ENCODE measurements at regions not wholly inside any gene's neighbourhood (a gene's known extent, or its start where the extent isn't known, plus 50 kb on each side); places are given as distances from the start of the nearest gene placed in this dataset.
"Not testable (repeated sequence)": the region's sequence is repeated elsewhere in the genome, so short reads cannot be mapped to it uniquely, and the experiment has no call there.

- H3K27me3 Mint-ChIP-seq (ENCODE audit: low read depth), result no peaks in the 10 kb centered on the region
- H3K4me3 Mint-ChIP-seq, result no peak overlapping the region
- H3K9me3 Mint-ChIP-seq, result peaks cover 16% of the 10 kb centered on the region
- no peaks in the 10 kb centered on the region for H3K36me3 Mint-ChIP-seq (ENCODE audit: insufficient read depth)
- no peaks in the 10 kb centered on the region for H3K4me1 Mint-ChIP-seq (ENCODE audit: low read depth)
- DNase-seq, result no peak
- no peak for ATAC-seq
These were observed 629.6 kb downstream of the SLC16A7 start for GRCh38 chr12:60225216-60226000.

DNA sequence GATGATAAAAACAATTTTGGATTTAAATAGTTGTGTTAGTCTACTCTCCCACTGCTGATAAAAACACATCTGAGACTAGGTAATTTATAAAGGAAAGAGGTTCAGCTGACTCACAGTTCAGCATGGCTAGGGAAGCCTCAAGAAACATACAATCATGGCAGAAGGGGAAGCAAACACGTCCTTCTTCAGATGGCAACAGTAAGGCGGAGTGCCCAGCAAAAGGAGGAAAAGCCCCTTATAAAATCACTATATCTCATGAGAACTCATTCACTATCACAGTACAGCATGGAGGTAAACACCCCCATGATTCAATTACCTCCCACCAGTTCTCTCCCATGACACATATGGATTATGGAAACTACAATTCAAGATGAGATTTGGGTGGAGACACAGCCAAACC, 632.1 kb downstream of the SLC16A7 start:
- Mint-ChIP-seq H3K27me3 (ENCODE audit: low read depth) (no peaks in the 10 kb centered on the region), H3K9me3 (peaks cover 16% of the 10 kb centered on the region), H3K4me1 (ENCODE audit: low read depth) (no peaks in the 10 kb centered on the region), H3K4me3 (no peak overlapping the region), H3K36me3 (ENCODE audit: insufficient read depth) (no peaks in the 10 kb centered on the region)
- no peak for DNase-seq
- no peak for ATAC-seq

- Mint-ChIP-seq H3K4me1 (ENCODE audit: low read depth) (no peaks in the 10 kb centered on the region), H3K4me3 (no peak overlapping the region), H3K27me3 (ENCODE audit: low read depth) (no peaks in the 10 kb centered on the region), H3K9me3 (peaks cover 20% of the 10 kb centered on the region), H3K36me3 (ENCODE audit: insufficient read depth) (no peaks in the 10 kb centered on the region)
- DNase-seq (no peak), ATAC-seq (no peak)
These were observed 634.2 kb downstream of the SLC16A7 start for GRCh38 chr12:60230056-60230455.

- H3K4me1 Mint-ChIP-seq (ENCODE audit: low read depth), result no peaks in the 10 kb centered on the region
- no peaks in the 10 kb centered on the region for H3K36me3 Mint-ChIP-seq (ENCODE audit: insufficient read depth)
- no peak for ATAC-seq
- H3K4me3 Mint-ChIP-seq, result no peak overlapping the region
- DNase-seq, result no peak
- H3K9me3 Mint-ChIP-seq, result peaks cover 18% of the 10 kb centered on the region
- H3K27me3 Mint-ChIP-seq (ENCODE audit: low read depth), result no peaks in the 10 kb centered on the region
These were observed 635.5 kb downstream of the SLC16A7 start for GRCh38 chr12:60231303-60231702.

DNA sequence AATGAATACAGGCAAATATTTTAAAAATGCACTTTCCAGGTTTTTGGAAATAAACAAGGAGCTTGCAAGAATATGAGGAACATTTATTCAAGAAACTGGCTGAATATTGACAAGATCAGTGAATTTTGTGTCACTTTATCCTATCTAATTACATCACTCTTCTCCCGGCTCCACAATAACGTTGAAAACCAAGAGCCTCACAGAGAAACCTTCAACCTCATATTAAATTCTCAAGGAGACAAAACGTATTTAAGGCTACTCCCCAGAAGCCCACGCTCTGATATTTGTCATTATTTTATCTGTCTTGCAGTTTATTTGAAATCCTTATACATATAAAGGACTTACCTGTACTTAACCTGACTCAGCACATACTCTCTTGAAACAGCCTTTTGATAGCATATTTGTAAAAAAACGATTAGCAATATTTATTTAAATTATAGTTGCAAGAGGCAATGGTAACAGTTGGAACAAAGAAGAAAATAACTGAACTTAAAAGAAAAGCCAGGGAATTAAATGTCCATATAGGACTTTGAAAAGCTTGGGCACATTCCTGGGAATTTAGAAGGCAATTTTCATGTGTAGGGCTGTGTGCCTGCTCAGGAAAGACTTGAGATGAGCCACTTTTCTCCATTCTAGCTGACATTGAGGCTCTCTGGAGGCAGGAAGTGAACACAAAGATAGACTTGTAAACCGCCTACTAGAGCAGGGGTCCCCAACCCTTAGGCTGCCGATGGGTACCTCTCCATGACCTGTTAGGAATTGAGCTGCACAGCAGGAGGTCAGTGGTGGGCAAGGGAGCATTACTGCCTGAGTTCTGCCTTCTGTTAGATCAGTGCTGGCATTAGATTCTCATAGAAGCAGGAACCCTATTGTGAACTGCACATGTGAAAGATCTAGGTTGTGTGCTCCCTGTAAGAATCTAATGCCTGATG, 636.4 kb downstream of the SLC16A7 start:
- no peaks in the 10 kb centered on the region for H3K36me3 Mint-ChIP-seq (ENCODE audit: insufficient read depth)
- no peak for DNase-seq
- no peaks in the 10 kb centered on the region for H3K27me3 Mint-ChIP-seq (ENCODE audit: low read depth)
- ATAC-seq, result no peak
- H3K9me3 Mint-ChIP-seq, result peaks cover 17% of the 10 kb centered on the region
- no peak overlapping the region for H3K4me3 Mint-ChIP-seq
- H3K4me1 Mint-ChIP-seq (ENCODE audit: low read depth), result no peaks in the 10 kb centered on the region

GRCh38 chr12:60234611-60235195, 638.9 kb downstream of the SLC16A7 start:
- H3K4me3 Mint-ChIP-seq; H3K36me3 Mint-ChIP-seq (ENCODE audit: insufficient read depth); H3K4me1 Mint-ChIP-seq (ENCODE audit: low read depth); H3K27me3 Mint-ChIP-seq (ENCODE audit: low read depth); DNase-seq; ATAC-seq: not testable (repeated sequence)
- H3K9me3 Mint-ChIP-seq, result peaks cover 28% of the 10 kb centered on the region

- Mint-ChIP-seq H3K4me3 (no peak overlapping the region), H3K27me3 (ENCODE audit: low read depth) (no peaks in the 10 kb centered on the region), H3K9me3 (peaks cover 28% of the 10 kb centered on the region), H3K4me1 (ENCODE audit: low read depth) (no peaks in the 10 kb centered on the region), H3K36me3 (ENCODE audit: insufficient read depth) (no peaks in the 10 kb centered on the region)
- DNase-seq (no peak), ATAC-seq (no peak)
These were observed 639.4 kb downstream of the SLC16A7 start for GRCh38 chr12:60235261-60235660.

- H3K4me1 Mint-ChIP-seq (ENCODE audit: low read depth); H3K4me3 Mint-ChIP-seq; ATAC-seq; H3K36me3 Mint-ChIP-seq (ENCODE audit: insufficient read depth); DNase-seq; H3K27me3 Mint-ChIP-seq (ENCODE audit: low read depth): not testable (repeated sequence)
- peaks cover 28% of the 10 kb centered on the region for H3K9me3 Mint-ChIP-seq
These were observed 640.6 kb downstream of the SLC16A7 start for GRCh38 chr12:60236416-60236815.

- DNase-seq (no peak), ATAC-seq (no peak)
- Mint-ChIP-seq H3K36me3 (ENCODE audit: insufficient read depth) (no peaks in the 10 kb centered on the region), H3K27me3 (ENCODE audit: low read depth) (no peaks in the 10 kb centered on the region), H3K9me3 (peaks cover 22% of the 10 kb centered on the region), H3K4me1 (ENCODE audit: low read depth) (no peaks in the 10 kb centered on the region), H3K4me3 (no peak overlapping the region)
These were observed 645.1 kb downstream of the SLC16A7 start for GRCh38 chr12:60240891-60241290.

DNA sequence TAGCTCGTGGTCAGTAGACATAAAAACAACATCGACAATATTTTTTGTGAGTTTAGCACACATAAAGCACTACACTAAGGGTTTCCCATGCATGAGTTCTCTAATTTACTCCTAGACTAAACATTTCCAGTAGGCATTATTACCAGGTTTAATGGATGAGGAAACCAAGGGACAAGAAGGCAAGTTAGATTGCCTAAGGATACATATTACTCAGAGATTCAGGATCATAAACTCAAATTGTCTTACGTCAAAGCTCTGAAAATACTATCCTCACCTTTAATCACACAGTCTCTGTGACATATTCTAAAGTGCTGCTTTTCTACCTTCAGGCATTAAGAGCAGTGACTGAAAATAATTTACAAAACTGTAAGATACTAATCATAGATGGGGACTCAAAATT, 655.3 kb downstream of the SLC16A7 start:
- H3K4me3 Mint-ChIP-seq, result no peak overlapping the region
- no peaks in the 10 kb centered on the region for H3K27me3 Mint-ChIP-seq (ENCODE audit: low read depth)
- H3K4me1 Mint-ChIP-seq (ENCODE audit: low read depth), result no peaks in the 10 kb centered on the region
- peaks cover 5% of the 10 kb centered on the region for H3K9me3 Mint-ChIP-seq
- no peaks in the 10 kb centered on the region for H3K36me3 Mint-ChIP-seq (ENCODE audit: insufficient read depth)
- ATAC-seq, result no peak
- DNase-seq, result no peak

DNA sequence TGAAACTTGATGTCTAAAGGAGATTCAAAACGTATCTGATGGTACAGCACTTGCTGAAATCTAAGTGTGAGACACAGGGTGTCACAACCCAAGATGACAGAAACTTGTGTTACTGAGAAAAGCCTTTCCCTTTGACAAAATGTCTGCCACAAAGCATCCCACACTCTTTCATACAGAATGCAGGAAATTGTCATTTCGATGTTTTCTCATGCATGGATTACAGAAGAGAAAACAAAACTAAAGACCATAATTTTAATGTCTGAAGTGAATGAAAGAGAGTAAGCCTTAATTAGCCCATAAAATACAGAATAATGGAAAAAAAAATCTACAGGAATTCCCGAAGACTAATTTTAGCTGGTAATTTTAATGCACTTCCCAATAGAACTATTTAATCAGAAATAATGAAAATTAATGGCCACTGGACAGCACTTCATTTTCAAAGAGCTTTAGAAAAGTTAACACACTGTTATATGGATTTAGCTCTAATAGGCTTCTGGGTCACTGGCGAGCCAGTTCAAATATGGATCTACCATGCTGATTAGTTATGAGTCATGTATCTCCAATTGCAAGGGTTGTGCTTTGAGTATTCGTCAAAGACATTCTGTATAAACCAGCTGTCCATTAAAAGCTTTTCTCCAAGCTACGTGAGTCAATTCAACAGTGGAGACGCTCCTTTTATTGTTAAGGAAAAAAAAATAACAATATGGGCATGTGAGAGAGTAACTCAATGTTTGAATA, 656.7 kb downstream of the SLC16A7 start:
- H3K36me3 Mint-ChIP-seq (ENCODE audit: insufficient read depth), result no peaks in the 10 kb centered on the region
- ATAC-seq, result no peak
- no peaks in the 10 kb centered on the region for H3K4me1 Mint-ChIP-seq (ENCODE audit: low read depth)
- no peaks in the 10 kb centered on the region for H3K27me3 Mint-ChIP-seq (ENCODE audit: low read depth)
- no peak overlapping the region for H3K4me3 Mint-ChIP-seq
- H3K9me3 Mint-ChIP-seq, result no peaks in the 10 kb centered on the region
- no peak for DNase-seq

- Mint-ChIP-seq H3K9me3 (no peaks in the 10 kb centered on the region), H3K4me1 (ENCODE audit: low read depth) (no peaks in the 10 kb centered on the region), H3K27me3 (ENCODE audit: low read depth) (no peaks in the 10 kb centered on the region), H3K4me3 (no peak overlapping the region), H3K36me3 (ENCODE audit: insufficient read depth) (no peaks in the 10 kb centered on the region)
- DNase-seq, result no peak
- ATAC-seq, result no peak
These were observed 659.2 kb downstream of the SLC16A7 start for GRCh38 chr12:60255044-60255443.

DNA sequence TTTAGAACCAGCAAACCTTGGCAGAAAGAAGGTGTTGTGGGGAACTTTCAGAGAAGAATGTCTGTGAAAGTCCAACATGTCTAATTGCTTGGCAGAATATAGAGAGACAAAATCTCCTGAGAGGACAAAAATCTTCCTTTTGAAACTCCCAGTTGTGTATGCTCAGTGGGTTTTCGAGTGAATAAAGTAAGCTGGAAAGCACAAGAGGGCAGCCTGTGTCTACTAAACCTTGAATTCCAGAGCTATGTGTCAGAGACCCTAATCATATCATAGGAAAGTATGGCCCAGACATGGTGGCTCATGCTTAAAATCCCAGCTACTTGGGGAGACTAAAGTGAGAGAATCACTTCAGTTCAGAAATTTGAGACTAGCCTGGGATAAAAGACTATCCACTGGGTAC, 661.2 kb downstream of the SLC16A7 start:
- Mint-ChIP-seq H3K36me3 (ENCODE audit: insufficient read depth) (no peaks in the 10 kb centered on the region), H3K27me3 (ENCODE audit: low read depth) (no peaks in the 10 kb centered on the region), H3K4me1 (ENCODE audit: low read depth) (no peaks in the 10 kb centered on the region), H3K4me3 (no peak overlapping the region), H3K9me3 (no peaks in the 10 kb centered on the region)
- DNase-seq (no peak), ATAC-seq (no peak)

DNA sequence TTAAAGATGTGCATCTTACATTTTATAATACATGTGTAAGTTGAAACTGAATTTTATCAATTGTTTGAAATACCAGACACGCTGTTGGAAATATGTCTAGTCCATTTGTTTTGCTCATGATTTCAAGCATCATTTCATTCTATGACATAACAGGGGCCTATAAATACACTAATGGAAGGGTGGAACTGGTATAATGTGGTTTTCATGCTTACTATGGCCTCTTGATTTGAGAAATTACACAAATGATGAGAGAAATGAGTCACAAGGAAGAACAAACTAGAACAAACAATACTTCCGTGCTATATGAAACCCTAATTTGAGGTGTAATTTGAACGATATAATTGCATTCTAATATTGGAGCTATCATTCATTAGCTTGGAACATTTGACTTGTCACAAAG, 663.4 kb downstream of the SLC16A7 start:
- ATAC-seq (no peak), DNase-seq (no peak)
- H3K4me1 Mint-ChIP-seq (ENCODE audit: low read depth), result no peaks in the 10 kb centered on the region
- H3K36me3 Mint-ChIP-seq (ENCODE audit: insufficient read depth), result no peaks in the 10 kb centered on the region
- H3K4me3 Mint-ChIP-seq, result no peak overlapping the region
- H3K9me3 Mint-ChIP-seq, result peaks cover 3% of the 10 kb centered on the region
- no peaks in the 10 kb centered on the region for H3K27me3 Mint-ChIP-seq (ENCODE audit: low read depth)

Measured in activated T-cell treated with anti-CD3 and anti-CD28 coated beads, Interleukin-2, amount 50 U/mL, for 4 hours (primary cell).